Posterior vena cava (tissue), 2 donors: ENCODE measurements at regions not wholly inside any gene's neighbourhood (a gene's known extent, or its start where the extent isn't known, plus 50 kb on each side); places are given as distances from the start of the nearest gene placed in this dataset.

Source experiments
- DNase-seq: peaks from one replicate; pipeline ENCODE4 v3.0.0-alpha.2; 2020; ENCODE audit warnings: low spot score
- intact Hi-C, 2 donors: fragments of 100-400 bp; cut with DNase I; formaldehyde crosslinking; loops; one replicate each; pipeline versions ENCODE4 v1.14.1 to v1.14.2; 2022 to 2023
- donor health status: DM: yes; HTN: yes; CAD: no.
- donor health status: DM: yes; HTN: yes; CAD: no.

GRCh38 chr2:107337209-107337898, 451.4 kb upstream of the ST6GAL2 start:
- DNase-seq, result no peak
- intact Hi-C loops, result loop anchor here (10.0 kb wide), 2 partner anchors 67 to 463 kb away; no protein-coding TSS in a partner anchor

GRCh38 chr2:107338059-107338458, 452.1 kb upstream of the ST6GAL2 start:
- intact Hi-C loops, result loop anchor here (10.0 kb wide), 2 partner anchors 67 to 463 kb away; no protein-coding TSS in a partner anchor
- DNase-seq, result no peak

- intact Hi-C loops, result loop anchor here (10.0 kb wide), 2 partner anchors 66 to 464 kb away; no protein-coding TSS in a partner anchor
- DNase-seq, result no peak
Observed at GRCh38 chr2:107338571-107338970, 452.6 kb upstream of the ST6GAL2 start.

- intact Hi-C loops, result no loop called here
- no peak for DNase-seq
Observed at GRCh38 chr2:107340955-107341354, 455.0 kb upstream of the ST6GAL2 start.

- no peak for DNase-seq
- intact Hi-C loops, result no loop called here
Observed at GRCh38 chr2:107349329-107349728, 463.4 kb upstream of the ST6GAL2 start.

GRCh38 chr2:107354175-107354574, 468.2 kb upstream of the ST6GAL2 start:
- intact Hi-C loops, result no loop called here
- DNase-seq, result no peak

GRCh38 chr2:107358362-107358761, 468.3 kb upstream of the RGPD4 start:
- intact Hi-C loops, result no loop called here
- DNase-seq, result no peak

GRCh38 chr2:107359021-107359420, 467.7 kb upstream of the RGPD4 start:
- intact Hi-C loops, result no loop called here
- no peak for DNase-seq

GRCh38 chr2:107361751-107362381, 464.8 kb upstream of the RGPD4 start:
- no peak for DNase-seq
- intact Hi-C loops, result loop anchor here in 1 of 2 donors (5.0 kb wide), 1 partner anchor 40 kb away; no protein-coding TSS in a partner anchor

GRCh38 chr2:107362993-107363392, 463.7 kb upstream of the RGPD4 start:
- DNase-seq, result no peak
- intact Hi-C loops, result loop anchor here in 1 of 2 donors (5.0 kb wide), 1 partner anchor 41 kb away; no protein-coding TSS in a partner anchor

GRCh38 chr2:107363806-107364205, 462.9 kb upstream of the RGPD4 start:
- no peak for DNase-seq
- intact Hi-C loops, result loop anchor here in 1 of 2 donors (5.0 kb wide), 1 partner anchor 42 kb away; no protein-coding TSS in a partner anchor

- no peak for DNase-seq
- intact Hi-C loops, result loop anchor here in 1 of 2 donors (5.0 kb wide), 1 partner anchor 42 kb away; no protein-coding TSS in a partner anchor
Observed at GRCh38 chr2:107364361-107364950, 462.2 kb upstream of the RGPD4 start.

GRCh38 chr2:107374249-107374648, 452.4 kb upstream of the RGPD4 start:
- intact Hi-C loops, result no loop called here
- DNase-seq, result no peak

GRCh38 chr2:107376909-107377308, 449.8 kb upstream of the RGPD4 start:
- DNase-seq, result no peak
- intact Hi-C loops, result no loop called here

- DNase-seq, result no peak
- intact Hi-C loops, result no loop called here
Observed at GRCh38 chr2:107380912-107381311, 445.8 kb upstream of the RGPD4 start.

GRCh38 chr2:107383691-107384090, 443.0 kb upstream of the RGPD4 start:
- no peak for DNase-seq
- intact Hi-C loops, result no loop called here

- intact Hi-C loops, result no loop called here
- no peak for DNase-seq
Observed at GRCh38 chr2:107384422-107384821, 442.3 kb upstream of the RGPD4 start.

- no peak for DNase-seq
- intact Hi-C loops, result no loop called here
Observed at GRCh38 chr2:107385921-107386320, 440.8 kb upstream of the RGPD4 start.

GRCh38 chr2:107392241-107392704, 434.4 kb upstream of the RGPD4 start:
- peak; percentile 71 for DNase-seq
- intact Hi-C loops, result no loop called here

- no peak for DNase-seq
- intact Hi-C loops, result no loop called here
Observed at GRCh38 chr2:107393516-107393915, 433.2 kb upstream of the RGPD4 start.
